Stimulated activated effector memory CD8-positive, alpha-beta T cell treated with anti-CD3 and anti-CD28 coated beads, Interleukin-12 subunit alpha, Interleukin-12 subunit beta, amount 100 ng/mL, for 72 hours (primary cell): ENCODE measurements at regions not wholly inside any gene's neighbourhood (a gene's known extent, or its start where the extent isn't known, plus 50 kb on each side); places are given as distances from the start of the nearest gene placed in this dataset.

Experiments
- ATAC-seq: fragments of 150-1000 bp; cut with Tn5 transposase; 2 replicates; pipeline ENCODE4 v1.10.0; 2021
- DNase-seq, 2 donors: peaks; one replicate each; pipeline ENCODE4 v3.0.0; 2021 to 2022; ENCODE audit warnings: low spot score in 2 of 2
- H3K27ac Mint-ChIP-seq: one replicate; pipeline ENCODE4 v1.8.0; 2022; ENCODE audit warnings: mild to moderate bottlenecking, mixed read lengths
- H3K36me3 Mint-ChIP-seq: one replicate; pipeline ENCODE4 v1.8.0; 2022; ENCODE audit warnings: mild to moderate bottlenecking, mixed read lengths
- H3K4me1 Mint-ChIP-seq: one replicate; pipeline ENCODE4 v1.8.0; 2022; ENCODE audit warnings: mixed read lengths
- H3K4me3 Mint-ChIP-seq: one replicate; pipeline ENCODE4 v1.8.0; 2022; ENCODE audit warnings: mild to moderate bottlenecking, mixed read lengths
- H3K9me3 Mint-ChIP-seq: one replicate; pipeline ENCODE4 v1.8.0; 2022; ENCODE audit warnings: mixed read lengths

DNA sequence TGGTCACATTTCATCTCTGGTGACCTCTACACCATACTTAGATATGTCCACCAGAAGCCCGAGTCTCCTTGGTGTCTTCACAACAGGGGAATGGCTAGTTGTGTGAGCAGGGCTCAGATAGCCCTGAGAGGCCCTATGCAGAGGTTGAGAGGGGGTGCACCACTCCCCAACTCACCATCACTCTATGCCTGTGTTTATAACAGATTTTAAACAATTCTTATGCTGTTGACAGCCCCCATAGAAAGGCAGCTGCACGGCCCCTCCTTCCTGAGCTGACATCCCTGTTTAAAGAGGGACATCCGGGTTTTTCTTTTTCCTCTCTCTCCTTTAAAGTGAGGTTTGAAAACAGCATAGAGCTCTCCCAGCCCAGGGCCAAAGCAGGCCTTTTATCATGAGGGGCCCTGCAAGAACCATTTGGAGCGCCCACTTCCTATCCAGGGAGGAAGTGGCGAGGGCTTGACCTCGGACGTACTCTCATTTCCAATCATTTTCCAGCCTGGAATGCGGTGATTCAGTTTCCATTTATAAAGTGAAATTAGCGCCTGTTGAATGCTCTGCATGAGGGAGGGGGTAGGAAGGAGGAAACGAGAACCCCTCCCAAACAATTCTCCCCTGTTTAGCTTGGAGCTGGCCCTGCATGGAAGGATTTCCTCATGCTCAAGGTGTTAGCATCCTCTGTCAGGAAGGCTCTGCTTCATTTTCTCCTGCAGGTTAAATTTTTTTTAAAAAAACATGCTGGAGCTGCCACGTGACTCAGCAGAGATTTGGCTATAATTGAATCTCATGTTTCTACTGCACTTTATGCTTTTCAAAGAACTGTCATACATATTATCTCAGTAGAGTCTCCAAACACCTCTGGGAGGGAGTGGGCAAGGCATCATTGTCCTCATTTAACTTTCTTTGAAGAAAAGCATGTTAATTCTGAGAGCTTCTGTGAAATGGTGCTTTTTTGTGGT, 117.5 kb downstream of the DDX1 start:
- no peaks in the 10 kb centered on the region for H3K4me1 Mint-ChIP-seq
- no peaks in the 10 kb centered on the region for H3K9me3 Mint-ChIP-seq
- H3K4me3 Mint-ChIP-seq: no peak overlapping the region
- ATAC-seq (no peak), DNase-seq (no peak)
- H3K36me3 Mint-ChIP-seq: no peaks in the 10 kb centered on the region
- no peak overlapping the region for H3K27ac Mint-ChIP-seq

DNA sequence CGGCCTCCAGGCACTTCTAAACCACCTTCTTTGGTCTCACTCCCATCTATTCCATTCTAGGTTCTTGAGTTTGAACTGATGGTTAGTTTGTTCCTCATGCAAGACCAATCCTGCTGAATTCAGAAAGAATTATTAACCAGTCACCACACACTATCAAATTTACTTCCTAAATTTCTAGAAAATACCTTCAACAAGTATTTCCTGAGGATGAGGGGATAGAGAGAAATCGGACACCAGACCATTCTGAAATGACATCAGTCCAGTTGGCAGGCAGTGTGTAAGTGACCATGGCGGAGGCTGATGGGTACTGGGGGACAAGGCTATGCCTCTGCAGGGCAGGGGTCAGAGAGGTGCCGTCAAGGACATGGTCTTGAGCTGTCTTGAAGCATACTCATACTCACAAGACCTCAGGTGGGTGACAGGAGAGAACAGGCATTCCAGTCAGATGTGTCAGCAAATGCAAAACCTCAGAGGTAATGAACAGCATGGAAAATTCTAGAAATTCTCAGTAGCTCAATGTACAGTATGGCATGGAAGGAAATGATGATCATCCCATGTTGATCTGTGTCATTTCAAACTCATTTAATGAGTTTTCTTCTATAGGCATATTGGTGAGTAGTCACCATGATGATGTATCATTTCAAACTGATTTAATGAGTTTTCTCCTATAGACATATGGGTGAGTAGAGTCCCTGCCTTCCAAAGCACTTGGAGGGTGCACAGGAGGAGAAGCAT, 119.6 kb downstream of the DDX1 start:
- no peak for DNase-seq
- no peaks in the 10 kb centered on the region for H3K4me1 Mint-ChIP-seq
- no peak for ATAC-seq
- H3K36me3 Mint-ChIP-seq: no peaks in the 10 kb centered on the region
- no peaks in the 10 kb centered on the region for H3K9me3 Mint-ChIP-seq
- no peak overlapping the region for H3K4me3 Mint-ChIP-seq
- no peak overlapping the region for H3K27ac Mint-ChIP-seq

DNA sequence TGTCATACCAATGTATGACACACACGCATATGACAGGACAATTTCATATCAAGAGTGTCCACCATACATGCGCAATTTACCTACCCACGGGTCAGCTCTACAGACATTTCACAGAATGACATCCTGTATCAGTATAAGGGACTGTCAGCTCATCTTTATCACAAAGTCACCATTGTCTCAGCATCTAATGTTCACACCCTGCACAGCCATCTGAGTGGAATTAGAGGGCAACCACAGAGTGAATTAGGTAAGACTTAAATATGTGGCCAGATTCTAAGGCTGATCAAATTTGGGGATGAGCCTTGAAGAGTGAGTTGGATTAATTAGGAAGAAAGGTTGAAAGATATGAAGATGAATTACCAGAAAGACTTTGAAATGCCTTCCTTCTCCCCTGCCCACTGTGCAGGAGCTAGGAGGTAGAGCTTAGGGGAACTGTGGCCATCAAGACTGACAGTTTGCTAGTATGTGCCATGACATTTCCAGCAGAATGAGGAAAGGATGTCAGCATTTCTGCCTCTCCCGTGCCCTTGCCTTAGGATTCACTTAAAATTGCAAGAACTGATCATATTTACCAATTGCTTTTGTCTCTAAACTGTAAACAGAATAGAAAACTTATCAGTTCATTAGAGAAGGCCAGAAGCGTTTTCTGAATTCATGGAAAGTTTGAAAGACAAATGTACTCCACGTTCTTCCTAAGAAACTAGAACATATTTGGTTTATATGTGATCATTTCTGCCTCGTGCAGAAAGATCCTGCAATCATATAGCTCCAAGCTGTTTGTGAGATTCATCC, 121.1 kb downstream of the DDX1 start:
- no peaks in the 10 kb centered on the region for H3K9me3 Mint-ChIP-seq
- H3K36me3 Mint-ChIP-seq: no peaks in the 10 kb centered on the region
- no peak overlapping the region for H3K27ac Mint-ChIP-seq
- ATAC-seq (no peak), DNase-seq (no peak)
- no peak overlapping the region for H3K4me3 Mint-ChIP-seq
- no peaks in the 10 kb centered on the region for H3K4me1 Mint-ChIP-seq

GRCh38 chr2:15713475-15713874, 121.8 kb downstream of the DDX1 start:
- no peak overlapping the region for H3K4me3 Mint-ChIP-seq
- no peaks in the 10 kb centered on the region for H3K9me3 Mint-ChIP-seq
- ATAC-seq (no peak), DNase-seq (no peak)
- no peaks in the 10 kb centered on the region for H3K36me3 Mint-ChIP-seq
- H3K4me1 Mint-ChIP-seq: no peaks in the 10 kb centered on the region
- H3K27ac Mint-ChIP-seq: no peak overlapping the region

GRCh38 chr2:15714002-15714401, 122.3 kb downstream of the DDX1 start:
- Mint-ChIP-seq H3K4me3 (no peak overlapping the region), H3K4me1 (no peaks in the 10 kb centered on the region), H3K27ac (no peak overlapping the region), H3K36me3 (no peaks in the 10 kb centered on the region), H3K9me3 (no peaks in the 10 kb centered on the region)
- DNase-seq: no peak
- ATAC-seq: no peak

- no peak overlapping the region for H3K4me3 Mint-ChIP-seq
- H3K4me1 Mint-ChIP-seq: no peaks in the 10 kb centered on the region
- H3K9me3 Mint-ChIP-seq: no peaks in the 10 kb centered on the region
- no peak overlapping the region for H3K27ac Mint-ChIP-seq
- H3K36me3 Mint-ChIP-seq: no peaks in the 10 kb centered on the region
- ATAC-seq: no peak
- no peak for DNase-seq
Observed at GRCh38 chr2:15714609-15715008, 122.9 kb downstream of the DDX1 start.

DNA sequence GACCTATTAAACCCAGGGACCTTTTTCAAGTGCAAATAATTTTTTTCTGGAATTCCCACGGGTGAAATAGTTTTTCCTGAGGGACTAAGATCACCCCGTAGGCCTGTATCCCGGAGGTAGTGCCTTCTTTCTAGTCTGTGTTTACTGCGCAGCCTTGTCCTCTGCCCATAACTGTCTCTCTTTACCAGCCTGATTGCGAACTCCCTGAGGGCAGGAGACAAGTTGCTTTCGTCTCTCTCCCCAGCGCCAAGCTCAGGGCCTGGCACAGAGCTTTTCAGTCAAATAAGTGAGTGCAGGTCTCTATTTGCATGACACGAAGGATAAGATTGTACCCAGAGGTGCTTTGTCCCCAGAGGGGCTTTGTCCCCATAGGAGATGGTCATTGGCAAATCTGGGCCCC, 123.9 kb downstream of the DDX1 start:
- no peaks in the 10 kb centered on the region for H3K4me1 Mint-ChIP-seq
- H3K9me3 Mint-ChIP-seq: no peaks in the 10 kb centered on the region
- DNase-seq (no peak), ATAC-seq (no peak)
- no peaks in the 10 kb centered on the region for H3K36me3 Mint-ChIP-seq
- H3K4me3 Mint-ChIP-seq: no peak overlapping the region
- H3K27ac Mint-ChIP-seq: no peak overlapping the region

DNA sequence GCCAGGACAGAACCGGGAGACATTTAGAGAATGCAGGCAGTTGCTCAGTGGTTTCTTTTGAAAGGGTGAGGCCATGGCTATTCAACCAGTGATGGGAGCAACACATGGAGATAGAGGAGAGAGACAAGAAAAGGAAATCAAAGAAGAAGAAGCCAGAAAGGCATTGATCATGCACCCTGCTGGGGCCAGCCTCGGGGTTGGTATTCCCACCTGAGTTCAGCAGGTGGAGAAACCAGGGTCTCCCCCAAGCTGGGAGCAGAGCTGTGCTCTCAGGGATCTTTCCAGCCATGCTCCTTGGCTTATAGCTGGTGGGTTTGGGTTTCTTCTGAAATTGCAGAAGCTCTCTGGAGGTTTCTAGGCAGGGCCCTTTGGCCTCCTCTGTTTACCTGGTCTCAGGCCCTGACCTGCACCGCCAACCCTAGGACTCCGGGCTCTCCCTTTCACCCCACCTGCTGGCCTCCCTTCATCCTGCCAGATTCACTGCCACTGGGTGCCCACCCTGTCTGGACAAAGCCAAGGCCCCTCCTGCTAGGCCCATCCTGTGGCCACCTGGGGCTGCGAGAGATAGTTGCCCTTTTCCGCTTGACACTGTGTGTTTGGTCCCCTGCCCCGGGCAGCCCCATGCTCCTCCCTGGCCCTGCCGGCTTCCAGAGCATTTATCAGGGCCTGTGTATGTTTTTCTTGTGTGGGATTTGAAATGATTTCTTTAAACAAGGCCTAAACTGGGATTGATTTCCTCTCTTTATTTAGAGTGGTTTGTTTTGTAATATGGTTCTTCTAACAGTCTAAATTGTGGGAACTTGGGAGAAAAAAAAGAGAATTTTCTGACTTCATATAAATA, 126.7 kb downstream of the DDX1 start:
- no peaks in the 10 kb centered on the region for H3K9me3 Mint-ChIP-seq
- H3K4me1 Mint-ChIP-seq: no peaks in the 10 kb centered on the region
- H3K27ac Mint-ChIP-seq: no peak overlapping the region
- H3K36me3 Mint-ChIP-seq: no peaks in the 10 kb centered on the region
- no peak for DNase-seq
- ATAC-seq: peak; percentile 32
- no peak overlapping the region for H3K4me3 Mint-ChIP-seq

DNA sequence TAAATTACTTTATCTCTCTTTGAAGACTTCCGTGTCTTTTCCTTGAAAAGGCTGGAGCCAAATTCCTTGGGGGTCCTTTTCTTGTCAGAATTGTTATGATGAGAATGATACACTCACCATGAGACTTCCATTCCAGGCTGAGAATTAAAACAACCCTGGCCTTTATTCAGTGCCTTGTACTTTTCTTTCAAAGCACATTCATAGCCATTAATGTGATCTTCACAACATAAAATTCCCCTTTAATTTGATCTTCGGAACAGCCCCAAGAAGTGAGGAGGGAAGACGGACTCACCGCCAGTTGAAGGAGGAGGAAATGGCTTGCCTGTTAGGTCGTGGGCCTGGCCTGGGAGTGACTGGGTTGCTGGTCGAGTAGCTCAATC, 127.3 kb downstream of the DDX1 start:
- no peaks in the 10 kb centered on the region for H3K4me1 Mint-ChIP-seq
- no peak for ATAC-seq
- H3K27ac Mint-ChIP-seq: no peak overlapping the region
- H3K4me3 Mint-ChIP-seq: no peak overlapping the region
- no peaks in the 10 kb centered on the region for H3K36me3 Mint-ChIP-seq
- H3K9me3 Mint-ChIP-seq: no peaks in the 10 kb centered on the region
- no peak for DNase-seq

GRCh38 chr2:15719566-15720313, 128.1 kb downstream of the DDX1 start:
- no peaks in the 10 kb centered on the region for H3K36me3 Mint-ChIP-seq
- H3K4me3 Mint-ChIP-seq: no peak overlapping the region
- no peaks in the 10 kb centered on the region for H3K9me3 Mint-ChIP-seq
- H3K27ac Mint-ChIP-seq: no peak overlapping the region
- H3K4me1 Mint-ChIP-seq: no peaks in the 10 kb centered on the region
- DNase-seq (no peak), ATAC-seq (no peak)

DNA sequence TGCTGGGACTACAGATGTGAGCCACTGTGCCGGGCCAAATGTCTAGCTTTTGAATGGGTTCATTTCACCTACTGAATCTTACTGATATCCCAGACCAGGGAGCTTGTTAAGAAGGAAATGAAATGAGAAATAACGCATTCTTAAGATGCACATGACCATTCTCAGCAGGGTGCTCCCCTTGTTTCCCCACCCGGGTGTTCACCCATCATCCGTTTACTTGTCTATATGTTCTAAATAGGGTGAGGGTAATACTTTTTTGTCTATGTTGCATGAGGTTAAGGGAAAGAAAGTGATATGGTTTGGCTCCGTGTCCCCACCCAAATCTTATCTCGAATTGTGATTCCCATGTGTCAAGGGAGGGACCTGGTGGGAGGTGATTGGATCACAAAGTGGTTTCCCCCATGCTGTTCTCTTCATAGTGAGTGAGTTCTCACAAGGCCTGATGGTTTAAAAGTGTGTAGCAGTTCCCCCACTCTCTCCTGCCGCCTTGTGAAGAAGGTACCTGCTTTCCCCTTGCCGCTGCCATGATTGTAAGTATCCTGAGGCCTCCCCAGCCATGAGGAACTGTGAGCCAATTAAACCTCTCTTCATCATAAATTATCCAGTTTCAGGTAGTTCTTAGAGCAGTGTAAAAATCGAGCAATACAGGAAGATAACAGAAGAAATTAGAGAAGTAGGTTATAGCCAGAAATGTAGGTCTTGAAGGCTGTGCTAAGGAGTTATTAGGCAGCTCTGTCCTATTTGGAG, 129.1 kb downstream of the DDX1 start:
- no peaks in the 10 kb centered on the region for H3K36me3 Mint-ChIP-seq
- no peaks in the 10 kb centered on the region for H3K4me1 Mint-ChIP-seq
- H3K9me3 Mint-ChIP-seq: no peaks in the 10 kb centered on the region
- no peak overlapping the region for H3K4me3 Mint-ChIP-seq
- no peak for DNase-seq
- ATAC-seq: no peak
- no peak overlapping the region for H3K27ac Mint-ChIP-seq

- ATAC-seq (no peak), DNase-seq (no peak)
- no peaks in the 10 kb centered on the region for H3K9me3 Mint-ChIP-seq
- no peaks in the 10 kb centered on the region for H3K4me1 Mint-ChIP-seq
- H3K27ac Mint-ChIP-seq: no peak overlapping the region
- no peaks in the 10 kb centered on the region for H3K36me3 Mint-ChIP-seq
- no peak overlapping the region for H3K4me3 Mint-ChIP-seq
Observed at GRCh38 chr2:15721411-15722067, 129.9 kb downstream of the DDX1 start.

- no peak overlapping the region for H3K27ac Mint-ChIP-seq
- no peaks in the 10 kb centered on the region for H3K36me3 Mint-ChIP-seq
- H3K4me3 Mint-ChIP-seq: no peak overlapping the region
- no peaks in the 10 kb centered on the region for H3K4me1 Mint-ChIP-seq
- no peak for DNase-seq
- ATAC-seq: no peak
- no peaks in the 10 kb centered on the region for H3K9me3 Mint-ChIP-seq
Observed at GRCh38 chr2:15722980-15723379, 131.3 kb downstream of the DDX1 start.
